ENCODE measurements at regions not wholly inside any gene's neighbourhood (a gene's known extent, or its start where the extent isn't known, plus 50 kb on each side); places are given as distances from the start of the nearest gene placed in this dataset.

GRCh38 chr12:114579389-114579788 lies 104.6 kb downstream of the TBX3 start:
- DNase-seq (ENCODE audit: low read depth): no peak
- H3K36me3 ChIP-seq (ENCODE audit: control insufficient read depth, insufficient read depth, low read length): no peaks in the 10 kb centered on the region
- no peak for FAIRE-seq
- H3K4me3 ChIP-seq (ENCODE audit: low read depth, low read length): no peak overlapping the region
- H3K27me3 ChIP-seq (ENCODE audit: control insufficient read depth, insufficient read depth, low read length): no peaks in the 10 kb centered on the region
- TF ChIP-seq CTCF (IDR thresholded peaks at IDR 0.05; ENCODE audit: insufficient read depth, low read length, severe bottlenecking): no peak

GRCh38 chr12:114562654-114563053 lies 121.3 kb downstream of the TBX3 start:
- peak; percentile 79 for FAIRE-seq
- Histone ChIP-seq H3K4me3 (ENCODE audit: low read depth, low read length) (no peak overlapping the region), H3K36me3 (ENCODE audit: control insufficient read depth, insufficient read depth, low read length) (no peaks in the 10 kb centered on the region), H3K27me3 (ENCODE audit: control insufficient read depth, insufficient read depth, low read length) (no peaks in the 10 kb centered on the region)
- no peak for TF ChIP-seq CTCF (IDR thresholded peaks at IDR 0.05; ENCODE audit: insufficient read depth, low read length, severe bottlenecking)
- no peak for DNase-seq (ENCODE audit: low read depth)

GRCh38 chr12:114555451-114555850 lies 128.5 kb downstream of the TBX3 start:
- no peak for DNase-seq (ENCODE audit: low read depth)
- no peak for TF ChIP-seq CTCF (IDR thresholded peaks at IDR 0.05; ENCODE audit: insufficient read depth, low read length, severe bottlenecking)
- Histone ChIP-seq H3K27me3 (ENCODE audit: control insufficient read depth, insufficient read depth, low read length) (no peaks in the 10 kb centered on the region), H3K4me3 (ENCODE audit: low read depth, low read length) (no peak overlapping the region), H3K36me3 (ENCODE audit: control insufficient read depth, insufficient read depth, low read length) (no peaks in the 10 kb centered on the region)
- no peak for FAIRE-seq

- H3K36me3 ChIP-seq (ENCODE audit: control insufficient read depth, insufficient read depth, low read length): no peaks in the 10 kb centered on the region
- FAIRE-seq: no peak
- no peak overlapping the region for H3K4me3 ChIP-seq (ENCODE audit: low read depth, low read length)
- no peak for DNase-seq (ENCODE audit: low read depth)
- no peak for TF ChIP-seq CTCF (IDR thresholded peaks at IDR 0.05; ENCODE audit: insufficient read depth, low read length, severe bottlenecking)
- no peaks in the 10 kb centered on the region for H3K27me3 ChIP-seq (ENCODE audit: control insufficient read depth, insufficient read depth, low read length)
These were observed 136.3 kb downstream of the TBX3 start for GRCh38 chr12:114547636-114548035.

GRCh38 chr12:114530417-114530816 lies 124.5 kb upstream of the TBX5 start:
- FAIRE-seq (no peak), DNase-seq (ENCODE audit: low read depth) (no peak)
- no peak for TF ChIP-seq CTCF (IDR thresholded peaks at IDR 0.05; ENCODE audit: insufficient read depth, low read length, severe bottlenecking)
- Histone ChIP-seq H3K36me3 (ENCODE audit: control insufficient read depth, insufficient read depth, low read length) (no peaks in the 10 kb centered on the region), H3K4me3 (ENCODE audit: low read depth, low read length) (no peak overlapping the region), H3K27me3 (ENCODE audit: control insufficient read depth, insufficient read depth, low read length) (no peaks in the 10 kb centered on the region)

- Histone ChIP-seq H3K27me3 (ENCODE audit: control insufficient read depth, insufficient read depth, low read length) (no peaks in the 10 kb centered on the region), H3K36me3 (ENCODE audit: control insufficient read depth, insufficient read depth, low read length) (no peaks in the 10 kb centered on the region), H3K4me3 (ENCODE audit: low read depth, low read length) (no peak overlapping the region)
- FAIRE-seq: no peak
- no peak for TF ChIP-seq CTCF (IDR thresholded peaks at IDR 0.05; ENCODE audit: insufficient read depth, low read length, severe bottlenecking)
- DNase-seq (ENCODE audit: low read depth): no peak
These were observed 124.0 kb upstream of the TBX5 start for GRCh38 chr12:114529966-114530365.

All from bronchial epithelial cell (primary cell).